ENCODE measurements at regions not wholly inside any gene's neighbourhood (a gene's known extent, or its start where the extent isn't known, plus 50 kb on each side); places are given as distances from the start of the nearest gene placed in this dataset.

- no peaks in the 10 kb centered on the region for H3K36me3 Mint-ChIP-seq
- intact Hi-C loops (cut with micrococcal nuclease): no loop called here
- H3K27ac Mint-ChIP-seq: no peak overlapping the region
- TF ChIP-seq CTCF (IDR thresholded peaks at IDR 0.05): no peak
- no peak overlapping the region for H3K4me3 ChIP-seq (replicated peaks in 1 of 3; ENCODE audit: low read depth in 2 of 3, low read length in 3 of 3)
- H3K36me3 ChIP-seq (replicated peaks in 1 of 2; ENCODE audit: control insufficient read depth in 1 of 2, insufficient read depth in 2 of 2, low read length in 2 of 2): no peaks in the 10 kb centered on the region
- WGBS (ENCODE audit: insufficient coverage): no CpG with 5 or more reads among the region's 1 CpG
- no peak overlapping the region for H3K4me2 ChIP-seq (replicated peaks; ENCODE audit: extremely low read depth, low read length, poor library complexity, severe bottlenecking)
- DNase-seq: no peak
- no peaks in the 10 kb centered on the region for H3K9me3 ChIP-seq (replicated peaks in 1 of 2; ENCODE audit: control insufficient read depth in 1 of 2, insufficient read depth in 1 of 2, low read length in 2 of 2)
- no peaks in the 10 kb centered on the region for H3K27me3 ChIP-seq (ENCODE audit: control insufficient read depth in 2 of 2, insufficient read depth in 2 of 2, low read length in 2 of 2)
- H3K9ac ChIP-seq (ENCODE audit: insufficient read depth, low read length, poor library complexity, severe bottlenecking): no peak overlapping the region
- H3K9me3 Mint-ChIP-seq: no peaks in the 10 kb centered on the region
- H3K4me1 Mint-ChIP-seq: peaks cover 2% of the 10 kb centered on the region
- H4K20me1 ChIP-seq (ENCODE audit: insufficient read depth, low read length): no peaks in the 10 kb centered on the region
- peaks cover 0 to 2% (median 0%) of the 10 kb centered on the region in 3 donors for H3K27me3 Mint-ChIP-seq (ENCODE audit: low read depth in 3 of 3)
- no peak overlapping the region for H3K4me3 Mint-ChIP-seq
- no peaks in the 10 kb centered on the region for H3K79me2 ChIP-seq (ENCODE audit: insufficient read depth, low read length)
- no peak overlapping the region for H3K27ac ChIP-seq (ENCODE audit: low read depth in 1 of 2, low read length in 2 of 2)
- no peaks in the 10 kb centered on the region for H3K4me1 ChIP-seq (ENCODE audit: control insufficient read depth in 1 of 2, insufficient read depth in 2 of 2, low read length in 2 of 2)
- no peak overlapping the region for H2AFZ ChIP-seq (ENCODE audit: insufficient read depth, low read depth, low read length, poor library complexity, severe bottlenecking)
Measured at GRCh38 chr12:20148241-20148640, 220.1 kb upstream of the PDE3A start.

- 100% methylated on average over 3 of the region's 6 CpGs for WGBS (ENCODE audit: insufficient coverage)
- Mint-ChIP-seq H3K27me3 (ENCODE audit: low read depth in 3 of 3) (no peaks in the 10 kb centered on the region), H3K27ac (no peak overlapping the region), H3K36me3 (no peaks in the 10 kb centered on the region), H3K4me3 (no peak overlapping the region), H3K9me3 (no peaks in the 10 kb centered on the region), H3K4me1 (no peaks in the 10 kb centered on the region)
- Histone ChIP-seq H3K4me2 (replicated peaks; ENCODE audit: extremely low read depth, low read length, poor library complexity, severe bottlenecking) (no peak overlapping the region), H3K36me3 (replicated peaks in 1 of 2; ENCODE audit: control insufficient read depth in 1 of 2, insufficient read depth in 2 of 2, low read length in 2 of 2) (no peaks in the 10 kb centered on the region), H3K9me3 (replicated peaks in 1 of 2; ENCODE audit: control insufficient read depth in 1 of 2, insufficient read depth in 1 of 2, low read length in 2 of 2) (no peaks in the 10 kb centered on the region), H3K79me2 (ENCODE audit: insufficient read depth, low read length) (no peaks in the 10 kb centered on the region), H3K4me1 (ENCODE audit: control insufficient read depth in 1 of 2, insufficient read depth in 2 of 2, low read length in 2 of 2) (peaks cover 8 to 12% of the 10 kb centered on the region in 2 donors), H3K4me3 (replicated peaks in 1 of 3; ENCODE audit: low read depth in 2 of 3, low read length in 3 of 3) (no peak overlapping the region), H4K20me1 (ENCODE audit: insufficient read depth, low read length) (no peaks in the 10 kb centered on the region), H2AFZ (ENCODE audit: insufficient read depth, low read depth, low read length, poor library complexity, severe bottlenecking) (no peak overlapping the region), H3K27me3 (ENCODE audit: control insufficient read depth in 2 of 2, insufficient read depth in 2 of 2, low read length in 2 of 2) (no peaks in the 10 kb centered on the region), H3K9ac (ENCODE audit: insufficient read depth, low read length, poor library complexity, severe bottlenecking) (no peak overlapping the region), H3K27ac (ENCODE audit: low read depth in 1 of 2, low read length in 2 of 2) (no peak overlapping the region)
- no peak for DNase-seq
- TF ChIP-seq CTCF (IDR thresholded peaks at IDR 0.05): no peak
- intact Hi-C loops (cut with micrococcal nuclease): no loop called here
Measured at GRCh38 chr12:20150835-20151422, 217.4 kb upstream of the PDE3A start.
